RPMI8226 (cell line): ENCODE measurements at regions not wholly inside any gene's neighbourhood (a gene's known extent, or its start where the extent isn't known, plus 50 kb on each side); places are given as distances from the start of the nearest gene placed in this dataset.
A peak's percentile ranks its signal among the peaks of the same experiment; 100 is the strongest.

Source experiments
- DNase-seq: peaks from one replicate; pipeline ENCODE4 v3.0.0-alpha.2; 2015

- DNase-seq: no peak
These were observed 61.7 kb upstream of the ELN start for GRCh38 chr7:73966062-73966940.

DNA sequence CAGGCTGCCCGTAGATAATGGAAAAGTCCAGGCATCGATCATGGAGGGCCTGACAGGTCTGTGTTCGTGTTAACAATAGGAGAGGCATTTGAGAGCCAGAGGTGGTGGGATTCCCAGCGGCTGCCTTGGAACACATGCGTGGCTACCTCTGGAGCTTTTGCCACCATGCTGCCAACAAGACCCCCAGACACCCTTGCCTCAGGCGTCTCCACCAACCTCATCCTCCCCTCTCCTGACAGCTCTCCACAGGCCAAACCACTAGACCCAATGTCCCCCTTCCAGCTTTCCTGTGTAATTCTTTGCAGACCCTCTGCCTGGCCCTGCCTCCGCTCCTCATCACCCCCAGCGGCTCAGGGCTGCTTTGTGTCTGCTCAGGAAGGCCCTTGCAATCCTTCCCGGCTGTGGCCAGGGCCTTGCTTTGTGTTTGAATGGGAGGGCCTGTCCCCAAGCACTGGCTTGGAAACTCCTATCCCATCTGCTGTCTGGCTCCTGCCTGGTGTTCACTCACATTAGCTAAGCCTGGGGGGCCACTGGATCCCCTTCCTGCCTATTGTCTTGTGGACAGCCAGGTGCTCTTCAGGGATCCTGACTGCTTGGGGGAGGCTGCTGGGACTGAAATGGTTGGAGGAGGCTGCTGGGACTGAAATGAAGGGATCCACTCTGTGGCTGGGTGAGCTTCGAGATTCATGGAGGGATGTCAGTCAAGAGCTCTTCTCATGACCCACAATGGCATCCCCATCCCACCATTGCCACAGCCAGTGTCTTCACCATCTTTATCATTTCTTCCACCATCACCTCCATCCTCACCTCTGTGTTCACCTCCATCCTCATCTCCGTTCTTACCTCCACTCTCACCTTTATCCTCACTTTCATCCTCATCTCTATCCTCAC is 60.8 kb upstream of the ELN start:
- DNase-seq: no peak

DNA sequence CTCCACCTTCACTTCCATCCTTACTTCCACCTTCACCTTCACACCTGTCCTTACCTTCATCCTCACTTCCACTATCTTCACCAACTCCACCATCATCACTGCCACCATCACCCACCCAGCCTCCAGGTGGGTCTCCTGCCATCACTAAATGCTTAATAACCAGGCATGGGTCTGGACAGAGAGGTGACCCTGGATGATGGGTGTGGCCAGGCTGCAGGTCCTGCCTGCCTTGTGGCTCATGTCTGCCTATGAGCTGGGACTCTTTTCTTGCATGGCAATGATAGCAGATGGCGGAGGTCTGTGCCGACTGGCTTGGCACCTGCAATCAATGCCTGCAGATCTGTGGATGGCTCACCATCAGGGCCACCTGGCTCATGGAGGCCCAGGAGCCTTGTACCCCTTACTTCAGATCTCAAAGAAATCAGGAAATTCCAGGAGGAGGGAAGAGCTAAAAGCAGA is 60.1 kb upstream of the ELN start:
- no peak for DNase-seq

DNA sequence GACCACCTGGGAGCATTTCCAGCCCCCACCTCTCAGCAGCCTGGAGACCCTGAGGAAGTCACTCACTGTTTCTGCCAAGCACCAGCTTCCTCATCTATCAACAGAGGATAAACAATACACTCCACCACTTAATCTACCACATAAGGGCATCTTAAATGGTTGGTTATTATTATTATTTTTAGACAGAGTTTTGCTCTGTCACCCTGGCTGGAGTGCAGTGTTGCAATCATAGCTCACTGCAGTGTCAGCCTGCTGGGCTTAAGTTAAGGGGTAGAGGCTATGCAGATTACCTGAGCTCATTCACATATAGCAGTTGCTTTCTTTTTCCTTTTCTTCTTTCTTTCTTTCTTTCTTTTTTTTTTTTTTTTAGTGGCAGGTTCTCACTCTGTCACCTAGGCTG is 59.5 kb upstream of the ELN start:
- DNase-seq: no peak

DNA sequence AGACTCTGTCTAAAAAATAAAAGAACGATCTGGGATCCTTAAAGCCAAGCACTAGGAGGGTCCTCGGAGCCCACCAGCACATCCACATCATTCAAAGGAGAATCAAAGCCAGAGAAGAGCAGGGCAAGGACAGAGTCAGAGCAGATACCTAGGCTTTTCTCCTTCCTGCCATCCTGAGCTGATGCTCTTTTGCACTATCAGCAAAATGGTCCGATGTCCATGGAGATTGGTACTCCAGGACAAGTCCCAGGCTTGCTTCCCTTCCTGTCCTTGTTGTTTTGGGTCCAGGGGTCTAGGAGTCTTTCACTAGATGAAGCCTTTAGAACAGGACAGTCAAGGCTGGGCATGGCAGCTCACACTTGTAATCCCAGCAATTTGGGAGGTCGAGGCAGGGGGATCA is 58.0 kb upstream of the ELN start:
- DNase-seq: no peak

GRCh38 chr7:73970801-73971229 is 57.2 kb upstream of the ELN start:
- DNase-seq: no peak

- peak; percentile 79 for DNase-seq
These were observed 56.7 kb upstream of the ELN start for GRCh38 chr7:73971322-73971703.

- DNase-seq: peak; percentile 46
These were observed 56.1 kb upstream of the ELN start for GRCh38 chr7:73971704-73972341.

DNA sequence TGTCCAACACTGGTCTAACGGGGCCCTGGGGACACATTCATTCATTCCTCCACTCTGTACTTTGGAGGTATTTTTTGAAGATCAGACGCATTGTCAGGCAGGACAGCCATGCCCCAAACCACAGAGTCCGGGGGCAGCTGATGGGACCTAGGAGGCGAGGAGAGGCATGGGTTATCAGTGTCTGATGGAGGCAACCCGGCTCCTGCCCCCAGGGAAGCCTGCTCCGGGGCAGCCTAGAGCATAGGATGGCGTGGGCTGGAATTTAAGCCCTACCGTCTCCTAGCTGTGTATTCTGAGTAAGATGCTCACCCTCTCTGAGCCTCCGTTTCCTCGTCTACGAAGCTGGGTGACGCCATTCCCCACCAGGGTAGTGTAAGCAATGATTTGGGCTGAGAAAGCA is 55.4 kb upstream of the ELN start:
- DNase-seq: no peak

- DNase-seq: no peak
These were observed 54.9 kb upstream of the ELN start for GRCh38 chr7:73973091-73973490.

- no peak for DNase-seq
These were observed 53.6 kb upstream of the ELN start for GRCh38 chr7:73974101-73974947.

GRCh38 chr7:73974948-73975926 is 52.7 kb upstream of the ELN start:
- no peak for DNase-seq

- no peak for DNase-seq
These were observed 51.0 kb upstream of the ELN start for GRCh38 chr7:73976761-73977618.

- DNase-seq: no peak
These were observed 50.1 kb upstream of the ELN start for GRCh38 chr7:73977619-73978618.
